HG03060 (cell line): ENCODE measurements at regions not wholly inside any gene's neighbourhood (a gene's known extent, or its start where the extent isn't known, plus 50 kb on each side); places are given as distances from the start of the nearest gene placed in this dataset.
"Not testable (repeated sequence)": the region's sequence is repeated elsewhere in the genome, so short reads cannot be mapped to it uniquely, and the experiment has no call there.

ENCODE experiments used
- ATAC-seq: cut with Tn5 transposase; IDR thresholded peaks from one replicate; pipeline ENCODE4 v1.9.1; 2021; ENCODE audit warnings: low read depth, moderate number of reproducible peaks; ENCODE audit not compliant: unreplicated experiment

GRCh38 chr3:182632077-182632393, 161.3 kb upstream of the ATP11B start:
- no peak for ATAC-seq

GRCh38 chr3:182633186-182633585, 160.1 kb upstream of the ATP11B start:
- ATAC-seq, result no peak

- no peak for ATAC-seq
Measured at GRCh38 chr3:182636646-182637045, 156.7 kb upstream of the ATP11B start.

GRCh38 chr3:182637350-182638110, 155.8 kb upstream of the ATP11B start:
- no peak for ATAC-seq

GRCh38 chr3:182644013-182644412, 149.3 kb upstream of the ATP11B start:
- ATAC-seq, result no peak

GRCh38 chr3:182644790-182645433, 148.4 kb upstream of the ATP11B start:
- ATAC-seq, result no peak

GRCh38 chr3:182650568-182651128, 142.7 kb upstream of the ATP11B start:
- ATAC-seq, result no peak

GRCh38 chr3:182651461-182651860, 141.8 kb upstream of the ATP11B start:
- no peak for ATAC-seq

- ATAC-seq, result not testable (repeated sequence)
Measured at GRCh38 chr3:182653065-182653464, 140.2 kb upstream of the ATP11B start.

GRCh38 chr3:182668541-182668940, 124.8 kb upstream of the ATP11B start:
- no peak for ATAC-seq

GRCh38 chr3:182668974-182669373, 124.3 kb upstream of the ATP11B start:
- ATAC-seq, result no peak

GRCh38 chr3:182671541-182671940, 121.8 kb upstream of the ATP11B start:
- no peak for ATAC-seq

GRCh38 chr3:182671942-182672341, 121.4 kb upstream of the ATP11B start:
- no peak for ATAC-seq

- ATAC-seq, result no peak
Measured at GRCh38 chr3:182673336-182673735, 120.0 kb upstream of the ATP11B start.

GRCh38 chr3:182682263-182683241, 110.8 kb upstream of the ATP11B start:
- peak; percentile 60 for ATAC-seq

- peak; percentile 67 for ATAC-seq
Measured at GRCh38 chr3:182683453-182683852, 109.9 kb upstream of the ATP11B start.

- no peak for ATAC-seq
Measured at GRCh38 chr3:182683858-182684257, 109.4 kb upstream of the ATP11B start.

GRCh38 chr3:182686033-182686886, 107.0 kb upstream of the ATP11B start:
- ATAC-seq, result no peak

- no peak for ATAC-seq
Measured at GRCh38 chr3:182690172-182690571, 103.1 kb upstream of the ATP11B start.

GRCh38 chr3:182692021-182692420, 101.3 kb upstream of the ATP11B start:
- no peak for ATAC-seq
